Spleen (tissue), 11 donors: ENCODE measurements at regions not wholly inside any gene's neighbourhood (a gene's known extent, or its start where the extent isn't known, plus 50 kb on each side); places are given as distances from the start of the nearest gene placed in this dataset.

Source experiments
- DNase-seq: peaks from one replicate; pipeline ENCODE4 v3.0.0-alpha.2; 2020
- H3K27ac ChIP-seq, 8 donors: fragments of 200-600 bp; sonication (generic) in 7 of 8; 1 replicate in 4 of 8; 2 replicates in 4 of 8; pipeline versions ENCODE4 v1.5.0 to v1.8.0; 2016 to 2021; ENCODE audit warnings: inconsistent platforms in 4 of 8, mild to moderate bottlenecking in 4 of 8, moderate library complexity in 1 of 8
- H3K27me3 ChIP-seq, 7 donors: fragments of 200-600 bp; sonication (generic) in 6 of 7; replicated peaks in 1 of 7; 1 replicate in 4 of 7; 2 replicates in 3 of 7; pipeline versions ENCODE4 v1.5.0 to v1.8.0; 2016 to 2021; ENCODE audit warnings: inconsistent platforms in 3 of 7, mild to moderate bottlenecking in 1 of 7
- H3K36me3 ChIP-seq, 6 donors: fragments of 200-600 bp; sonication (generic) in 5 of 6; 1 replicate in 4 of 6; 2 replicates in 2 of 6; pipeline versions ENCODE4 v1.5.0 to v1.8.0; 2016 to 2021; ENCODE audit warnings: inconsistent platforms in 2 of 6
- H3K4me1 ChIP-seq, 6 donors: fragments of 200-600 bp; sonication (generic) in 5 of 6; 1 replicate in 3 of 6; 2 replicates in 3 of 6; pipeline versions ENCODE4 v1.5.0 to v1.8.0; 2016 to 2021; ENCODE audit warnings: inconsistent platforms in 3 of 6
- H3K4me3 ChIP-seq, 8 donors: fragments of 200-600 bp; sonication (generic) in 7 of 8; 1 replicate in 4 of 8; 2 replicates in 4 of 8; pipeline versions ENCODE4 v1.5.0 to v1.8.0; 2016 to 2021; ENCODE audit warnings: inconsistent platforms in 4 of 8, mild to moderate bottlenecking in 4 of 8, moderate library complexity in 2 of 8
- H3K9me3 ChIP-seq, 8 donors: fragments of 200-600 bp; sonication (generic) in 7 of 8; 1 replicate in 4 of 8; 2 replicates in 4 of 8; pipeline versions ENCODE4 v1.5.0 to v1.8.0; 2016 to 2021; ENCODE audit warnings: inconsistent platforms in 4 of 8
- CTCF ChIP-seq, 11 experiments: fragments of 200-600 bp in 7 of 11; fragments of 450-650 bp in 4 of 11; sonication (generic) in 4 of 11; IDR thresholded peaks in 8 of 11; conservative IDR thresholded peaks in 3 of 11; 1 replicate in 7 of 11; 2 replicates in 4 of 11; pipeline versions ENCODE4 v1.4.0 to v1.8.0; 2016 to 2021; ENCODE audit warnings: antibody characterized with exemption in 11 of 11, inconsistent platforms in 4 of 11, mild to moderate bottlenecking in 1 of 11
- POLR2A ChIP-seq, 3 donors: fragments of 450-650 bp; IDR thresholded peaks; one replicate each; pipeline ENCODE4 v1.5.1; 2017; ENCODE audit warnings: antibody characterized with exemption in 3 of 3, mild to moderate bottlenecking in 1 of 3
- POLR2AphosphoS5 ChIP-seq, 3 donors: sonication (generic); formaldehyde crosslinking; IDR thresholded peaks; one replicate each; pipeline ENCODE4 v1.5.1; 2017; ENCODE audit warnings: antibody characterized with exemption in 3 of 3
- WGBS, 5 donors: extraction: QIAGEN DNeasy Blood & Tissue Kit in 3 of 5; methylation state at CpG; one replicate each; pipeline versions ENCODE4 v1.1.5 to v1.1.7; 2013 to 2018; 5-methylcytosine and 5-hydroxymethylcytosine counted together
- intact Hi-C: fragments of 100-400 bp; cut with DNase I; formaldehyde crosslinking; loops from one replicate; pipeline ENCODE4 v1.15.0; 2023; ENCODE audit warnings: low total_unique reads
- donor health status: healthy with polysubstance abuse.
- donor health status: DM: no; HTN: no; CAD: no; lungs with moderate emphysema.
- donor health status: DM: no; HTN: no; CAD: no.
- donor health status: Bipolar disorder and iron deficiency.
- donor health status: healthy.
- donor health status: DM: no; HTN: no; CAD: no.
- donor health status: DM: yes; HTN: yes; CAD: no.

DNA sequence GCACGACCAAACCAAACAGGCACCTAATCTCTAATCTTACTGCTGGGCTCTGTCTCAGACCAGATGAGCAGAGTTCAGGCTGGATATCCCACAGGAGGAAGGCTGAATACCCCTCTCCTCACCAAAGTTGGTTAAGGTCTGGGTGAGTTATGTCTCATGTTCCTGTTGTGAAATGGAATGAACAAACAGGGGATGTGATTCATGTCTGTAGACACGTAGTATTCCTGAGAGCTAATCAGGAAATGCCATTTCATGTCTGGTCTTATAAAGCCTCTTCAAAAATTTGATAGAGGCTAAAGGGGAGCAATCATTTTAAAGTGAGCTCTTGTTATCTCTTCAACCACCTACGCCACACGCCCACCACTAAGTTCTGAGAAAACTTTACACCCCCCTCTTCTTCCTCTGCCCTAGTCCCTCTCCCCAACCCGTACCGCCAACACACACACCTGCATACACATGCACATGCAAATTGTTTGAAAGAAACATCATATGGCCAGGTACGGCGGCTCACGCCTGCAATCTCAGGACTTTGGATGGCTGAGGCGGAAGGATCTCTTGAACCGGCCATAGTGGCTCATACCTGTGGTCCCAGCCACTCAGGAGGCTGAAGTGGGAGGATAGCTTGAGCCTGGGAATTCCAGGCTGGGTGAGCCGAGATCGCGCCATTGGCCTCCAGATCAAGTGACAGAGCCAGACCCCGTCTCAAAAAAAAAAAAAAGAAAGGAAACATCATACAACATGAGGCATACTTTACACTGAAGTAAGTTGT lies 69.8 kb upstream of the RAI14 start:
- peak overlapping the region in 1 of 8 donors; percentile 12 for H3K27ac ChIP-seq
- H3K4me3 ChIP-seq = no peak overlapping the region
- 81 to 90% (median 84%) methylated on average over 15 of the region's 15 CpGs for WGBS, 5 donors
- no peak for DNase-seq
- intact Hi-C loops = no loop called here
- peaks cover 0 to 4% (median 0%) of the 10 kb centered on the region in 7 donors for H3K27me3 ChIP-seq
- no peaks in the 10 kb centered on the region for H3K9me3 ChIP-seq
- TF ChIP-seq POLR2A (IDR thresholded peaks at IDR 0.05) = no peak
- TF ChIP-seq POLR2AphosphoS5 (IDR thresholded peaks at IDR 0.05) = no peak
- no peak for TF ChIP-seq CTCF (IDR thresholded peaks at IDR 0.05 in 8 of 11, conservative IDR thresholded peaks at IDR 0.05 in 3 of 11)
- H3K36me3 ChIP-seq = no peaks in the 10 kb centered on the region
- H3K4me1 ChIP-seq = peaks cover 0 to 6% (median 0%) of the 10 kb centered on the region in 6 donors

DNA sequence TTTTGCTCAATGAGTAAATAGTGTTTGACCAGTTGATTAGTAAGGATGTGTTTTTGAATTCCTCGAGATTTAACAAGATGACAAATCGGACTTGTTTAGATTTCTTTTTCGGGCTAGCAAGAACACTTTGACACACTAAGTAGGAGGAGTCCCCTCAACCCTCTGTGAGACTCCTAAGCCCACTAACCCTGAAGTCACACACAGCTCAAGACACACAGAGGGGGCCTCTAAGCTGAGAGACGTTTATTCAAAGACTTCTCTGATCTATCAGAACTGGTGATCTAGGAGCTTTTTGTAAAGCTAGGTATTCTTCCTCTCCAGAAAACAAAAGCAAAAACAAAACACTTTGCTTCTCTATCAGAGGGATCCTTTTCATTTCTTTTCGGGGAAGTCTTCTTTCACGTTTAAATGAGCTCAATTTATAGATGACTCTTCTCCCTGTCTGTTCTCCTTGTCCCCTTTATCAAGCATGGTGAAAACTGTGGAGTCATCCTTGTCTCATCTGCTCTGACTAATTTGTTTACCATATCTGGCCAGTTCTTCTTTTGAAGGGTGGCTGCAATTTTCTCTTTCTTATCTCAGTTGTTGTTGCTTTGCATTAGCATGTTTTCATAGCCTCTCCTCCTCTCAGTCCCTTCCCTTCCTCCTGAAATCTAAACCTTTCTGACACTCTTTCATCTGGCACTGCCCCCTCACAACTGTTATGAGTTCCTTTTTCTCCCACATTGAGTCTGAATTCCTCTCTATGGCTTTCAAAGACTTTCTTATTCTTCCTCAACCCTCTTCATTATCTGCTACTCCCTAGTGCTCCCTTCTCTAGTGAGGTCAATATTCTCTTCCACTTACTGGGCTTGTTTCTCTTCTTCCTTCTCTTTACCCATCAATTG lies 68.5 kb upstream of the RAI14 start:
- no peaks in the 10 kb centered on the region for H3K9me3 ChIP-seq
- intact Hi-C loops = no loop called here
- H3K36me3 ChIP-seq = no peaks in the 10 kb centered on the region
- no peak overlapping the region for H3K4me3 ChIP-seq
- TF ChIP-seq POLR2A (IDR thresholded peaks at IDR 0.05) (no peak), POLR2AphosphoS5 (IDR thresholded peaks at IDR 0.05) (no peak)
- H3K4me1 ChIP-seq = peaks cover 0 to 6% (median 0%) of the 10 kb centered on the region in 6 donors
- no peak for DNase-seq
- H3K27ac ChIP-seq = no peak overlapping the region
- no peaks in the 10 kb centered on the region for H3K27me3 ChIP-seq
- 62 to 81% (median 70%) methylated on average over 6 of the region's 6 CpGs for WGBS, 5 donors

DNA sequence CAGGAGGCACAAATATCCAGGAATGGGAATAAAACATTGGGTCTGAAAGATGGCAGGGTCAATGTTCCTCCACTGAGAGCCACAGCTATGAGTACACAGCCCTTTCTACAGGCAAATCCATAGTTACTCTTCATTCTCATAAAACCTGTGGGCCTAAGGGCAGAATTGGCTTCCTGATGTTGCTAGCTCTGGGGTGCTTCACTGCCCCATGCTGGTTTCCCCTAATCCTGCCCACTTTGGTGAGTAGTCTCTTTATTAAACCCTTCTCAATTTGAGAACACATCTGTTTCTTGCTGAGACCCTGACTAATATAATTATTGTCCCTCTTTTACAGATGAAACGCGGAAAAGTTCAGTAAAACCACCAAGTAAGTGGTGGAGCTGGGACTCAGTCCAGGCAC lies 66.3 kb upstream of the RAI14 start:
- TF ChIP-seq CTCF (IDR thresholded peaks at IDR 0.05 in 8 of 11, conservative IDR thresholded peaks at IDR 0.05 in 3 of 11) (no peak), POLR2AphosphoS5 (IDR thresholded peaks at IDR 0.05) (no peak), POLR2A (IDR thresholded peaks at IDR 0.05) (no peak)
- Histone ChIP-seq H3K27ac (no peak overlapping the region), H3K27me3 (no peaks in the 10 kb centered on the region), H3K4me3 (no peak overlapping the region), H3K9me3 (no peaks in the 10 kb centered on the region), H3K36me3 (no peaks in the 10 kb centered on the region), H3K4me1 (peaks cover 0 to 6% (median 0%) of the 10 kb centered on the region in 6 donors)
- intact Hi-C loops = no loop called here
- 92 to 98% (median 95%) methylated on average over 2 of the region's 2 CpGs for WGBS, 5 donors
- no peak for DNase-seq

DNA sequence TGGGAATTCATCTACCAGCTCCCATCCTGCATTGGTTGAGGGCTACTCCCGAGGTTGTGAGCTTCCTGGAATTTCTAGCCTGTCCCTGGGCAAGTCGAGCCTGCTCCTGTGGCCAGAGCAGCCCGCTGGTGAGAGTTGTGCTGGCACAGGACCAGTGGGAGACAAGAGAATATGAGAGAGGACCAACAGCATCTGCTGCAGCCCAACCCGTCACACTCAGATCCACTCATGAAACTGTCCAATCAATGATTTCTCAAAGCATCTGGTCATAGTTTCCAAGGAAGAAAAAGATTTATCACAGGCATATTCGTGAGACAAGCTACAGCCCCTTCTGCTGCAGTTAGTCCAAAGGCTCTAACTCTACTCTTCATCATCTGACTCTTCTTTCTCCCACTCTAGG lies 64.4 kb upstream of the RAI14 start:
- intact Hi-C loops = no loop called here
- Histone ChIP-seq H3K4me3 (no peak overlapping the region), H3K36me3 (no peaks in the 10 kb centered on the region), H3K4me1 (peaks cover 0 to 6% (median under 1%) of the 10 kb centered on the region in 6 donors), H3K27ac (no peak overlapping the region), H3K27me3 (no peaks in the 10 kb centered on the region), H3K9me3 (no peaks in the 10 kb centered on the region)
- DNase-seq = no peak
- no peak for TF ChIP-seq CTCF (IDR thresholded peaks at IDR 0.05 in 8 of 11, conservative IDR thresholded peaks at IDR 0.05 in 3 of 11)
- no peak for TF ChIP-seq POLR2A (IDR thresholded peaks at IDR 0.05)
- TF ChIP-seq POLR2AphosphoS5 (IDR thresholded peaks at IDR 0.05) = no peak
- WGBS, 5 donors = 46 to 78% (median 60%) methylated on average over 5 of the region's 5 CpGs
